NCI-H526 (cell line): ENCODE measurements at regions not wholly inside any gene's neighbourhood (a gene's known extent, or its start where the extent isn't known, plus 50 kb on each side); places are given as distances from the start of the nearest gene placed in this dataset.

Source experiments
- DNase-seq, 2 experiments: peaks; one replicate each; lab custom pipeline; 2025; lab: John Stamatoyannopoulos, UW

- DNase-seq: no peak
These were observed 1565.9 kb downstream of the ARAP2 start for GRCh38 chr4:34678431-34678830.

GRCh38 chr4:34679228-34679627 is 1565.1 kb downstream of the ARAP2 start:
- no peak for DNase-seq

- no peak for DNase-seq
These were observed 1534.8 kb downstream of the ARAP2 start for GRCh38 chr4:34709564-34709963.

GRCh38 chr4:34718576-34719245 is 1525.6 kb downstream of the ARAP2 start:
- no peak for DNase-seq

GRCh38 chr4:34720571-34720970 is 1523.7 kb downstream of the ARAP2 start:
- DNase-seq: peak in 1 of 2 experiments; percentile 34

GRCh38 chr4:34721835-34722234 is 1522.5 kb downstream of the ARAP2 start:
- DNase-seq: no peak

- no peak for DNase-seq
These were observed 1520.7 kb downstream of the ARAP2 start for GRCh38 chr4:34723605-34724004.

- DNase-seq: no peak
These were observed 1519.8 kb downstream of the ARAP2 start for GRCh38 chr4:34724491-34724890.

GRCh38 chr4:34731070-34731469 is 1513.2 kb downstream of the ARAP2 start:
- DNase-seq: no peak

- no peak for DNase-seq
These were observed 1512.0 kb downstream of the ARAP2 start for GRCh38 chr4:34732176-34732950.

- DNase-seq: no peak
These were observed 1511.0 kb downstream of the ARAP2 start for GRCh38 chr4:34733185-34733941.

- peak in 1 of 2 experiments; percentile 17 for DNase-seq
These were observed 1477.4 kb downstream of the ARAP2 start for GRCh38 chr4:34766935-34767334.

- no peak for DNase-seq
These were observed 1476.9 kb downstream of the ARAP2 start for GRCh38 chr4:34767407-34767806.

- DNase-seq: peak; percentile 34 to 50
These were observed 1472.7 kb downstream of the ARAP2 start for GRCh38 chr4:34771632-34772031.

GRCh38 chr4:34790131-34790530 is 1454.2 kb downstream of the ARAP2 start:
- DNase-seq: no peak

- DNase-seq: no peak
These were observed 1453.1 kb downstream of the ARAP2 start for GRCh38 chr4:34791209-34791608.

- no peak for DNase-seq
These were observed 1443.4 kb downstream of the ARAP2 start for GRCh38 chr4:34800953-34801352.

GRCh38 chr4:34814266-34814665 is 1430.0 kb downstream of the ARAP2 start:
- DNase-seq: no peak

GRCh38 chr4:34824515-34824914 is 1419.8 kb downstream of the ARAP2 start:
- DNase-seq: no peak

- no peak for DNase-seq
These were observed 1417.7 kb downstream of the ARAP2 start for GRCh38 chr4:34826660-34827059.

GRCh38 chr4:34845926-34846325 is 1398.4 kb downstream of the ARAP2 start:
- no peak for DNase-seq

- no peak for DNase-seq
These were observed 1393.9 kb downstream of the ARAP2 start for GRCh38 chr4:34850421-34850820.

- DNase-seq: no peak
These were observed 1393.3 kb downstream of the ARAP2 start for GRCh38 chr4:34850968-34851367.
